ENCODE measurements at regions not wholly inside any gene's neighbourhood (a gene's known extent, or its start where the extent isn't known, plus 50 kb on each side); places are given as distances from the start of the nearest gene placed in this dataset.

DNA sequence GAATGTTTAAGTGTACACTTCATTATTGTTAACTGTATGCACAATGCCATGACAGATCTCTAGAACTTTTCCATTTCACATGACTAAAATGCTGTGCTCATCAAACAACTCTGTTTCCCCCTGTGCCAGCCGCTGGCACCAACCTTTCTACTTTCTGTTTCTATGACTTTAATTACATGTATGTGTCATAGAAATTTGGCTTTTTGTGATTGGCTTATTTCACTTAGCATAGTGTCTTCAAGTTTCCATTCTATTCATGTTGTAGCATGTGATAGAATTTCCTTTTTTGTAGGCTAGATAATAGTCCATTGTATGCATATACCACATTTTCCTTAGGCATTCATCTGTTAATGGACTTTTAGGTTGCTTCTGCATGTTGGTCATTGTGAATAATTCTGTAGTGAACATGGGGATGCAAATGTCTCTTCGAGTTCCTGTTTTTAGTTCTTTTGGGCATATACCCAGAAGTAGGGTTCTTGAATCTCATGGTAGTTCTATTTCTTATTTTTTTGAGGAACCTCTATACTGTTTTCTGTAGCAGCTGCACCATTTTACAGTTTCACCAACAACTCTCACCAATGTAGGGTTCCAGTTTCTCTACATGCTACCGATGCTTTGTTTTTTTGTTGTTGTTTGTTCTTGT, 184.4 kb upstream of the DMRT1 start:
- TF ChIP-seq FOSL2 (CRISPR knock-in tag; IDR thresholded peaks at IDR 0.05), result no peak
- TF ChIP-seq, protein P1, sequence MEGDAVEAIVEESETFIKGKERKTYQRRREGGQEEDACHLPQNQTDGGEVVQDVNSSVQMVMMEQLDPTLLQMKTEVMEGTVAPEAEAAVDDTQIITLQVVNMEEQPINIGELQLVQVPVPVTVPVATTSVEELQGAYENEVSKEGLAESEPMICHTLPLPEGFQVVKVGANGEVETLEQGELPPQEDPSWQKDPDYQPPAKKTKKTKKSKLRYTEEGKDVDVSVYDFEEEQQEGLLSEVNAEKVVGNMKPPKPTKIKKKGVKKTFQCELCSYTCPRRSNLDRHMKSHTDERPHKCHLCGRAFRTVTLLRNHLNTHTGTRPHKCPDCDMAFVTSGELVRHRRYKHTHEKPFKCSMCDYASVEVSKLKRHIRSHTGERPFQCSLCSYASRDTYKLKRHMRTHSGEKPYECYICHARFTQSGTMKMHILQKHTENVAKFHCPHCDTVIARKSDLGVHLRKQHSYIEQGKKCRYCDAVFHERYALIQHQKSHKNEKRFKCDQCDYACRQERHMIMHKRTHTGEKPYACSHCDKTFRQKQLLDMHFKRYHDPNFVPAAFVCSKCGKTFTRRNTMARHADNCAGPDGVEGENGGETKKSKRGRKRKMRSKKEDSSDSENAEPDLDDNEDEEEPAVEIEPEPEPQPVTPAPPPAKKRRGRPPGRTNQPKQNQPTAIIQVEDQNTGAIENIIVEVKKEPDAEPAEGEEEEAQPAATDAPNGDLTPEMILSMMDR (CRISPR knock-in tag; IDR thresholded peaks at IDR 0.05), result no peak
- TF ChIP-seq, protein P2, sequence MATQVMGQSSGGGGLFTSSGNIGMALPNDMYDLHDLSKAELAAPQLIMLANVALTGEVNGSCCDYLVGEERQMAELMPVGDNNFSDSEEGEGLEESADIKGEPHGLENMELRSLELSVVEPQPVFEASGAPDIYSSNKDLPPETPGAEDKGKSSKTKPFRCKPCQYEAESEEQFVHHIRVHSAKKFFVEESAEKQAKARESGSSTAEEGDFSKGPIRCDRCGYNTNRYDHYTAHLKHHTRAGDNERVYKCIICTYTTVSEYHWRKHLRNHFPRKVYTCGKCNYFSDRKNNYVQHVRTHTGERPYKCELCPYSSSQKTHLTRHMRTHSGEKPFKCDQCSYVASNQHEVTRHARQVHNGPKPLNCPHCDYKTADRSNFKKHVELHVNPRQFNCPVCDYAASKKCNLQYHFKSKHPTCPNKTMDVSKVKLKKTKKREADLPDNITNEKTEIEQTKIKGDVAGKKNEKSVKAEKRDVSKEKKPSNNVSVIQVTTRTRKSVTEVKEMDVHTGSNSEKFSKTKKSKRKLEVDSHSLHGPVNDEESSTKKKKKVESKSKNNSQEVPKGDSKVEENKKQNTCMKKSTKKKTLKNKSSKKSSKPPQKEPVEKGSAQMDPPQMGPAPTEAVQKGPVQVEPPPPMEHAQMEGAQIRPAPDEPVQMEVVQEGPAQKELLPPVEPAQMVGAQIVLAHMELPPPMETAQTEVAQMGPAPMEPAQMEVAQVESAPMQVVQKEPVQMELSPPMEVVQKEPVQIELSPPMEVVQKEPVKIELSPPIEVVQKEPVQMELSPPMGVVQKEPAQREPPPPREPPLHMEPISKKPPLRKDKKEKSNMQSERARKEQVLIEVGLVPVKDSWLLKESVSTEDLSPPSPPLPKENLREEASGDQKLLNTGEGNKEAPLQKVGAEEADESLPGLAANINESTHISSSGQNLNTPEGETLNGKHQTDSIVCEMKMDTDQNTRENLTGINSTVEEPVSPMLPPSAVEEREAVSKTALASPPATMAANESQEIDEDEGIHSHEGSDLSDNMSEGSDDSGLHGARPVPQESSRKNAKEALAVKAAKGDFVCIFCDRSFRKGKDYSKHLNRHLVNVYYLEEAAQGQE (IDR thresholded peaks at IDR 0.05; ENCODE audit: borderline replicate concordance in 1 of 2, low read depth in 1 of 2, low read length in 2 of 2), result no peak
- TF ChIP-seq, protein P3, sequence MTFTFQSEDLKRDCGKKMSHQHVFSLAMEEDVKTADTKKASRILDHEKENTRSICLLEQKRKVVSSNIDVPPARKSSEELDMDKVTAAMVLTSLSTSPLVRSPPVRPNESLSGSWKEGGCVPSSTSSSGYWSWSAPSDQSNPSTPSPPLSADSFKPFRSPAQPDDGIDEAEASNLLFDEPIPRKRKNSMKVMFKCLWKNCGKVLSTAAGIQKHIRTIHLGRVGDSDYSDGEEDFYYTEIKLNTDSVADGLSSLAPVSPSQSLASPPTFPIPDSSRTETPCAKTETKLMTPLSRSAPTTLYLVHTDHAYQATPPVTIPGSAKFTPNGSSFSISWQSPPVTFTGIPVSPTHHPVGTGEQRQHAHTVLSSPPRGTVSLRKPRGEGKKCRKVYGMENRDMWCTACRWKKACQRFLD (CRISPR knock-in tag; IDR thresholded peaks at IDR 0.05; ENCODE audit: borderline replicate concordance), result no peak
- TF ChIP-seq CCDC6 (CRISPR knock-in tag; IDR thresholded peaks at IDR 0.05), result no peak
- no peak for TF ChIP-seq NFE2L1 (CRISPR knock-in tag; IDR thresholded peaks at IDR 0.05; ENCODE audit: borderline replicate concordance)
- TF ChIP-seq EP300 (IDR thresholded peaks at IDR 0.05; ENCODE audit: low read depth in 2 of 2, low read length in 2 of 2), result no peak
- no peak for TF ChIP-seq EP300 (CRISPR knock-in tag; IDR thresholded peaks at IDR 0.05; ENCODE audit: borderline replicate concordance)
- TF ChIP-seq PAF1 (CRISPR knock-in tag; IDR thresholded peaks at IDR 0.05), result no peak
- TF ChIP-seq SPEN (CRISPR knock-in tag; IDR thresholded peaks at IDR 0.05; ENCODE audit: low read depth), result no peak
- TF ChIP-seq ADNP (CRISPR knock-in tag; IDR thresholded peaks at IDR 0.05), result no peak
- no peak for TF ChIP-seq ZFP36 (IDR thresholded peaks at IDR 0.05; ENCODE audit: borderline replicate concordance, low read depth, low read length, partially characterized antibody)
- TF ChIP-seq, protein P4, sequence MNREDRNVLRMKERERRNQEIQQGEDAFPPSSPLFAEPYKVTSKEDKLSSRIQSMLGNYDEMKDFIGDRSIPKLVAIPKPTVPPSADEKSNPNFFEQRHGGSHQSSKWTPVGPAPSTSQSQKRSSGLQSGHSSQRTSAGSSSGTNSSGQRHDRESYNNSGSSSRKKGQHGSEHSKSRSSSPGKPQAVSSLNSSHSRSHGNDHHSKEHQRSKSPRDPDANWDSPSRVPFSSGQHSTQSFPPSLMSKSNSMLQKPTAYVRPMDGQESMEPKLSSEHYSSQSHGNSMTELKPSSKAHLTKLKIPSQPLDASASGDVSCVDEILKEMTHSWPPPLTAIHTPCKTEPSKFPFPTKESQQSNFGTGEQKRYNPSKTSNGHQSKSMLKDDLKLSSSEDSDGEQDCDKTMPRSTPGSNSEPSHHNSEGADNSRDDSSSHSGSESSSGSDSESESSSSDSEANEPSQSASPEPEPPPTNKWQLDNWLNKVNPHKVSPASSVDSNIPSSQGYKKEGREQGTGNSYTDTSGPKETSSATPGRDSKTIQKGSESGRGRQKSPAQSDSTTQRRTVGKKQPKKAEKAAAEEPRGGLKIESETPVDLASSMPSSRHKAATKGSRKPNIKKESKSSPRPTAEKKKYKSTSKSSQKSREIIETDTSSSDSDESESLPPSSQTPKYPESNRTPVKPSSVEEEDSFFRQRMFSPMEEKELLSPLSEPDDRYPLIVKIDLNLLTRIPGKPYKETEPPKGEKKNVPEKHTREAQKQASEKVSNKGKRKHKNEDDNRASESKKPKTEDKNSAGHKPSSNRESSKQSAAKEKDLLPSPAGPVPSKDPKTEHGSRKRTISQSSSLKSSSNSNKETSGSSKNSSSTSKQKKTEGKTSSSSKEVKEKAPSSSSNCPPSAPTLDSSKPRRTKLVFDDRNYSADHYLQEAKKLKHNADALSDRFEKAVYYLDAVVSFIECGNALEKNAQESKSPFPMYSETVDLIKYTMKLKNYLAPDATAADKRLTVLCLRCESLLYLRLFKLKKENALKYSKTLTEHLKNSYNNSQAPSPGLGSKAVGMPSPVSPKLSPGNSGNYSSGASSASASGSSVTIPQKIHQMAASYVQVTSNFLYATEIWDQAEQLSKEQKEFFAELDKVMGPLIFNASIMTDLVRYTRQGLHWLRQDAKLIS (CRISPR knock-in tag; IDR thresholded peaks at IDR 0.05), result no peak
- no peak for TF ChIP-seq ZNF121 (CRISPR knock-in tag; IDR thresholded peaks at IDR 0.05)
- TF ChIP-seq, protein P5, sequence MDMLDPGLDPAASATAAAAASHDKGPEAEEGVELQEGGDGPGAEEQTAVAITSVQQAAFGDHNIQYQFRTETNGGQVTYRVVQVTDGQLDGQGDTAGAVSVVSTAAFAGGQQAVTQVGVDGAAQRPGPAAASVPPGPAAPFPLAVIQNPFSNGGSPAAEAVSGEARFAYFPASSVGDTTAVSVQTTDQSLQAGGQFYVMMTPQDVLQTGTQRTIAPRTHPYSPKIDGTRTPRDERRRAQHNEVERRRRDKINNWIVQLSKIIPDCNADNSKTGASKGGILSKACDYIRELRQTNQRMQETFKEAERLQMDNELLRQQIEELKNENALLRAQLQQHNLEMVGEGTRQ (IDR thresholded peaks at IDR 0.05; ENCODE audit: low read depth, low read length), result no peak
- TF ChIP-seq, protein P5 (CRISPR knock-in tag; IDR thresholded peaks at IDR 0.05; ENCODE audit: borderline replicate concordance), result no peak

Measured in HepG2 (cell line).